ENCODE measurements at regions not wholly inside any gene's neighbourhood (a gene's known extent, or its start where the extent isn't known, plus 50 kb on each side); places are given as distances from the start of the nearest gene placed in this dataset.

- no peak for TF ChIP-seq CTCF (IDR thresholded peaks at IDR 0.05 in 4 of 5, conservative IDR thresholded peaks at IDR 0.05 in 1 of 5)
- TF ChIP-seq POLR2A (IDR thresholded peaks at IDR 0.05): no peak
These were observed 55.9 kb upstream of the KIF26B start for GRCh38 chr1:245098924-245099323.
